Vagina (tissue), 2 donors: ENCODE measurements at regions not wholly inside any gene's neighbourhood (a gene's known extent, or its start where the extent isn't known, plus 50 kb on each side); places are given as distances from the start of the nearest gene placed in this dataset.

Experiments used
- CTCF ChIP-seq, 3 experiments: fragments of 450-650 bp in 2 of 3; fragments of 200-600 bp in 1 of 3; sonication (generic) in 1 of 3; IDR thresholded peaks; one replicate each; pipeline ENCODE4 v1.5.1; 2017 to 2019; ENCODE audit warnings: antibody characterized with exemption in 3 of 3, mild to moderate bottlenecking in 2 of 3, moderate library complexity in 2 of 3
- POLR2A ChIP-seq, 2 donors: fragments of 450-650 bp; IDR thresholded peaks; one replicate each; pipeline ENCODE4 v1.6.1; 2017; ENCODE audit warnings: antibody characterized with exemption in 2 of 2, mild to moderate bottlenecking in 2 of 2, moderate library complexity in 2 of 2

- no peak for TF ChIP-seq CTCF (IDR thresholded peaks at IDR 0.05)
- TF ChIP-seq POLR2A (IDR thresholded peaks at IDR 0.05) = no peak
Measured at GRCh38 chr21:16533692-16534407, 804.1 kb downstream of the USP25 start.
